Gastrocnemius medialis (tissue), 4 donors: ENCODE measurements at regions not wholly inside any gene's neighbourhood (a gene's known extent, or its start where the extent isn't known, plus 50 kb on each side); places are given as distances from the start of the nearest gene placed in this dataset.

ENCODE experiments used
- CTCF ChIP-seq, 5 experiments: fragments of 450-650 bp in 3 of 5; fragments of 200-600 bp in 2 of 5; sonication (generic) in 2 of 5; IDR thresholded peaks in 4 of 5; conservative IDR thresholded peaks in 1 of 5; 1 replicate in 4 of 5; 2 replicates in 1 of 5; pipeline ENCODE4 v1.5.1; 2016 to 2019; ENCODE audit warnings: antibody characterized with exemption in 5 of 5, mild to moderate bottlenecking in 3 of 5, moderate library complexity in 3 of 5
- POLR2A ChIP-seq, 2 donors: fragments of 450-650 bp; IDR thresholded peaks; one replicate each; pipeline ENCODE4 v1.6.1; 2017; ENCODE audit warnings: antibody characterized with exemption in 2 of 2, mild to moderate bottlenecking in 2 of 2, moderate library complexity in 2 of 2

GRCh38 chr20:19817017-19817416 is 59.0 kb downstream of the RIN2 start:
- TF ChIP-seq POLR2A (IDR thresholded peaks at IDR 0.05), result no peak
- TF ChIP-seq CTCF (IDR thresholded peaks at IDR 0.05 in 4 of 5, conservative IDR thresholded peaks at IDR 0.05 in 1 of 5), result no peak
